IPS-15b (cell line): ENCODE measurements at regions not wholly inside any gene's neighbourhood (a gene's known extent, or its start where the extent isn't known, plus 50 kb on each side); places are given as distances from the start of the nearest gene placed in this dataset.

ENCODE experiments used
- H3K27me3 ChIP-seq: one replicate; pipeline ENCODE4 v1.6.1; 2013; ENCODE audit warnings: low read length; ENCODE audit not compliant: control insufficient read depth, insufficient read depth
- H3K36me3 ChIP-seq: one replicate; pipeline ENCODE4 v1.6.1; 2013; ENCODE audit warnings: low read length; ENCODE audit not compliant: control insufficient read depth, insufficient read depth
- H3K4me1 ChIP-seq: one replicate; pipeline ENCODE4 v1.6.1; 2013; ENCODE audit warnings: mild to moderate bottlenecking, low read length; ENCODE audit not compliant: control insufficient read depth, insufficient read depth
- H3K4me3 ChIP-seq: one replicate; pipeline ENCODE4 v1.5.1; 2013; ENCODE audit warnings: low read depth, low read length
- H3K9ac ChIP-seq: one replicate; pipeline ENCODE4 v1.6.1; 2013; ENCODE audit warnings: low read depth, mild to moderate bottlenecking, low read length
- H3K9me3 ChIP-seq: one replicate; pipeline ENCODE4 v1.6.1; 2013; ENCODE audit warnings: mild to moderate bottlenecking, low read length; ENCODE audit not compliant: control insufficient read depth, insufficient read depth

- H3K9ac ChIP-seq, result no peak overlapping the region
- no peaks in the 10 kb centered on the region for H3K27me3 ChIP-seq
- no peaks in the 10 kb centered on the region for H3K36me3 ChIP-seq
- H3K4me3 ChIP-seq, result no peak overlapping the region
- no peaks in the 10 kb centered on the region for H3K9me3 ChIP-seq
- H3K4me1 ChIP-seq, result no peaks in the 10 kb centered on the region
Observed at GRCh38 chr12:115032521-115032920, 348.5 kb upstream of the TBX3 start.

DNA sequence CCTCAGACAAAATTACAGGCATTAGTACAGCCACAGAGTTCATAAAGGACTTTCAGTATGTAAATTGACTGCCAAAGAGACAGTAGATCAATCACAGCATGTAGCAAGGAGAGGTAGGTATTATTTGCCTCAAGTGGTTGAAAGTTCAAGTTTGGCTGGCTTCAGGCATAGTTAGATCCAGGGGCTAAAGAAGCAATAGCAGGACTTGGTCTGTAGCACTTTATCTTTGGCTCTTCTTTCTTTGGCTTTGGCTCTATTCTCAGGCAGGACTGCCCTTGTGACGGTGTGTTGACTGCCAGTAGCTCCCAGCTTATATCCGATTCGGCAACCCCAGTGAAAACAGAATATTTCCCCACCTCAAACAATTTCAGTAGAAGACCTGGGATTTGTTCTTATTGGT lies 346.0 kb upstream of the TBX3 start:
- no peaks in the 10 kb centered on the region for H3K4me1 ChIP-seq
- no peaks in the 10 kb centered on the region for H3K9me3 ChIP-seq
- H3K36me3 ChIP-seq, result no peaks in the 10 kb centered on the region
- H3K4me3 ChIP-seq, result no peak overlapping the region
- H3K27me3 ChIP-seq, result no peaks in the 10 kb centered on the region
- no peak overlapping the region for H3K9ac ChIP-seq

- H3K36me3 ChIP-seq, result no peaks in the 10 kb centered on the region
- no peak overlapping the region for H3K9ac ChIP-seq
- no peaks in the 10 kb centered on the region for H3K9me3 ChIP-seq
- no peaks in the 10 kb centered on the region for H3K27me3 ChIP-seq
- no peak overlapping the region for H3K4me3 ChIP-seq
- H3K4me1 ChIP-seq, result no peaks in the 10 kb centered on the region
Observed at GRCh38 chr12:115024531-115024930, 340.6 kb upstream of the TBX3 start.

GRCh38 chr12:115023279-115024265 lies 339.6 kb upstream of the TBX3 start:
- Histone ChIP-seq H3K4me3 (no peak overlapping the region), H3K36me3 (no peaks in the 10 kb centered on the region), H3K9ac (no peak overlapping the region), H3K27me3 (no peaks in the 10 kb centered on the region), H3K4me1 (no peaks in the 10 kb centered on the region), H3K9me3 (no peaks in the 10 kb centered on the region)

GRCh38 chr12:115020091-115020490 lies 336.1 kb upstream of the TBX3 start:
- Histone ChIP-seq H3K27me3 (no peaks in the 10 kb centered on the region), H3K4me1 (peaks cover 4% of the 10 kb centered on the region), H3K9me3 (no peaks in the 10 kb centered on the region), H3K9ac (no peak overlapping the region), H3K4me3 (no peak overlapping the region), H3K36me3 (no peaks in the 10 kb centered on the region)

GRCh38 chr12:115017346-115017745 lies 333.4 kb upstream of the TBX3 start:
- no peaks in the 10 kb centered on the region for H3K36me3 ChIP-seq
- no peak overlapping the region for H3K9ac ChIP-seq
- H3K4me1 ChIP-seq, result peaks cover 4% of the 10 kb centered on the region
- no peak overlapping the region for H3K4me3 ChIP-seq
- no peaks in the 10 kb centered on the region for H3K27me3 ChIP-seq
- H3K9me3 ChIP-seq, result no peaks in the 10 kb centered on the region

GRCh38 chr12:115013236-115013981 lies 329.4 kb upstream of the TBX3 start:
- H3K27me3 ChIP-seq, result no peaks in the 10 kb centered on the region
- H3K9ac ChIP-seq, result no peak overlapping the region
- H3K9me3 ChIP-seq, result no peaks in the 10 kb centered on the region
- no peak overlapping the region for H3K4me3 ChIP-seq
- H3K4me1 ChIP-seq, result peaks cover 4% of the 10 kb centered on the region
- H3K36me3 ChIP-seq, result no peaks in the 10 kb centered on the region

GRCh38 chr12:115012861-115013235 lies 328.9 kb upstream of the TBX3 start:
- no peaks in the 10 kb centered on the region for H3K27me3 ChIP-seq
- peaks cover 4% of the 10 kb centered on the region for H3K4me1 ChIP-seq
- no peaks in the 10 kb centered on the region for H3K36me3 ChIP-seq
- H3K9ac ChIP-seq, result no peak overlapping the region
- no peak overlapping the region for H3K4me3 ChIP-seq
- no peaks in the 10 kb centered on the region for H3K9me3 ChIP-seq

DNA sequence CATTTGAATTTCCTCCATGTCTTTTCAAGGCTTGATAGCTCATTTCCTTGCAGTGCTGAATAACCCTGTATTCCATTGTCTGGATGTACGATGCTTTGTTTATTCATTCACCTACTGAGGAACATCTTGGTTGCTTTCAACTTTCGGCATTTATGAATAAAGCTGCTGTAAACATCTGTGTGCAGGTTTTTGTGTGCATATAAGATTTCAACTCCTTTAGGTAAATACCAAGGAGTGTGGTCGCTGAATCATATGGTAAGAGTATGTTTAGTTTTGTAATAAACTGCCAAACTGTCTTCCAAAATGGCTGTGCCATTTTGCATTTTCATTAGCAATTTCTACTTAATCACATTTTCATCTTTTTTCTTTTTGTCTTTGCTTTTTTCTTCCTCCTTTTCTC lies 327.7 kb upstream of the TBX3 start:
- H3K4me1 ChIP-seq, result no peaks in the 10 kb centered on the region
- H3K9me3 ChIP-seq, result no peaks in the 10 kb centered on the region
- H3K36me3 ChIP-seq, result no peaks in the 10 kb centered on the region
- no peak overlapping the region for H3K4me3 ChIP-seq
- no peak overlapping the region for H3K9ac ChIP-seq
- H3K27me3 ChIP-seq, result no peaks in the 10 kb centered on the region

- Histone ChIP-seq H3K9ac (no peak overlapping the region), H3K36me3 (no peaks in the 10 kb centered on the region), H3K4me1 (no peaks in the 10 kb centered on the region), H3K4me3 (no peak overlapping the region), H3K9me3 (no peaks in the 10 kb centered on the region), H3K27me3 (no peaks in the 10 kb centered on the region)
Observed at GRCh38 chr12:115010324-115010995, 326.5 kb upstream of the TBX3 start.

DNA sequence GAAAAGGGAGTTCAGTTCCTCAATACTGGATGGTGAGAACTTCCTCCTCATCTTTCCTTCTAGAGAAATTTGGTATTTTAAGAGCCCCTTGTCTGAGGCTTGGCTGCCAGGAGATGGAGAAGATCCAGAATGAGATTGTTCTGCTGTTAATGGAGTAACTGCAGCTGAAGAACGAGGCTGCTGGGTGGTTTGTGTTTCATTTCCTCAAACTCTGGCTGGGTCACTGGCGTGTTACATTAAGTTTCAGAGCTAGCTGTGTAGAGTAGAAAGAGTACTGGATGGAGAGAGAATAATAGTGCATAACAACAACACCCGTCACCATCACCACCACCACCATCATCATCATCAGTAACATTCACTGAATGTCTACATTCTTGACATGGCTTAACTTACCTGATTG lies 325.0 kb upstream of the TBX3 start:
- H3K9ac ChIP-seq, result no peak overlapping the region
- H3K4me3 ChIP-seq, result no peak overlapping the region
- H3K27me3 ChIP-seq, result no peaks in the 10 kb centered on the region
- H3K36me3 ChIP-seq, result no peaks in the 10 kb centered on the region
- no peaks in the 10 kb centered on the region for H3K4me1 ChIP-seq
- H3K9me3 ChIP-seq, result no peaks in the 10 kb centered on the region
